Mammary epithelial cell (primary cell): ENCODE measurements at regions not wholly inside any gene's neighbourhood (a gene's known extent, or its start where the extent isn't known, plus 50 kb on each side); places are given as distances from the start of the nearest gene placed in this dataset.

Experiments used
- EZH2 ChIP-seq: IDR thresholded peaks from 2 replicates; pipeline ENCODE4 v1.6.1; 2012; ENCODE audit warnings: low read length, inconsistent platforms, borderline replicate concordance
- TF ChIP-seq, protein P1 (sequence below), 2 donors: IDR thresholded peaks in 1 of 2; conservative IDR thresholded peaks in 1 of 2; 2 replicates each; pipeline ENCODE4 v1.5.1; 2011 to 2012; ENCODE audit warnings: inconsistent platforms in 2 of 2, low read length in 2 of 2, mild to moderate bottlenecking in 2 of 2, control low read depth in 1 of 2, low read depth in 1 of 2; ENCODE audit not compliant: insufficient read depth in 1 of 2; ENCODE audit errors: extremely low read depth in 1 of 2

DNA sequence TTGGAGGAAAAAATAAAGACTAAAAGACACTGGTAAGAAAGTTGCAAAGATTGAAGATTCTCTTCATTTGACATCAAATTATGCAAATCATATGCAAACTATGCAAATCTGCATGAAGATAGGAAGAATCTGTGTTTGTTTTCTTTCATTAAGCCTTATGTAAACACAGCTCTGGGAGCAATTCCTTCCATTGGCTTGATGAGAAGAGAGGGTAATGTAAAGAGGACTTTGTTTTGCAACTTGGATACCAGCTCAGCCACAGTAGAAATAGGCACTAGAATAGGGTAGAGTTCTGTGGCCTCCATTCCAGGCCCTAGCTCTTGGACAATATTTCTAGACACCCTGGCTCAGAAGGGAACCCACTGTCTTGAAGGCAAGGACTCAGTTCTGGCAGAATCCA, 388.4 kb upstream of the RASGEF1B start:
- TF ChIP-seq, protein P1, sequence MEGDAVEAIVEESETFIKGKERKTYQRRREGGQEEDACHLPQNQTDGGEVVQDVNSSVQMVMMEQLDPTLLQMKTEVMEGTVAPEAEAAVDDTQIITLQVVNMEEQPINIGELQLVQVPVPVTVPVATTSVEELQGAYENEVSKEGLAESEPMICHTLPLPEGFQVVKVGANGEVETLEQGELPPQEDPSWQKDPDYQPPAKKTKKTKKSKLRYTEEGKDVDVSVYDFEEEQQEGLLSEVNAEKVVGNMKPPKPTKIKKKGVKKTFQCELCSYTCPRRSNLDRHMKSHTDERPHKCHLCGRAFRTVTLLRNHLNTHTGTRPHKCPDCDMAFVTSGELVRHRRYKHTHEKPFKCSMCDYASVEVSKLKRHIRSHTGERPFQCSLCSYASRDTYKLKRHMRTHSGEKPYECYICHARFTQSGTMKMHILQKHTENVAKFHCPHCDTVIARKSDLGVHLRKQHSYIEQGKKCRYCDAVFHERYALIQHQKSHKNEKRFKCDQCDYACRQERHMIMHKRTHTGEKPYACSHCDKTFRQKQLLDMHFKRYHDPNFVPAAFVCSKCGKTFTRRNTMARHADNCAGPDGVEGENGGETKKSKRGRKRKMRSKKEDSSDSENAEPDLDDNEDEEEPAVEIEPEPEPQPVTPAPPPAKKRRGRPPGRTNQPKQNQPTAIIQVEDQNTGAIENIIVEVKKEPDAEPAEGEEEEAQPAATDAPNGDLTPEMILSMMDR (conservative IDR thresholded peaks at IDR 0.05 in 1 of 2, IDR thresholded peaks at IDR 0.05 in 1 of 2; ENCODE audit: extremely low read depth in 1 of 2, insufficient read depth in 1 of 2, low read depth in 1 of 2, low read length in 2 of 2) = no peak
- no peak for TF ChIP-seq EZH2
